Liver (tissue), 8 donors: ENCODE measurements at regions not wholly inside any gene's neighbourhood (a gene's known extent, or its start where the extent isn't known, plus 50 kb on each side); places are given as distances from the start of the nearest gene placed in this dataset.

ENCODE experiments used
- DNase-seq: peaks from one replicate; pipeline ENCODE4 v3.0.0-alpha.2; 2017; ENCODE audit warnings: low spot score
- H3K27ac ChIP-seq, 2 donors: one replicate each; pipeline ENCODE4 v1.7.0; 2013; ENCODE audit warnings: inconsistent platforms in 2 of 2, low read length in 2 of 2, control low read depth in 1 of 2, low read depth in 1 of 2, mild to moderate bottlenecking in 1 of 2
- H3K27me3 ChIP-seq, 4 donors: one replicate each; pipeline versions ENCODE4 v1.6.1 to v1.7.0; 2013; ENCODE audit warnings: low read length in 3 of 4, inconsistent platforms in 1 of 4, mild to moderate bottlenecking in 1 of 4, moderate library complexity in 1 of 4; ENCODE audit not compliant: control insufficient read depth in 4 of 4, insufficient read depth in 4 of 4
- H3K36me3 ChIP-seq, 4 donors: one replicate each; pipeline versions ENCODE4 v1.6.1 to v1.7.0; 2013; ENCODE audit warnings: low read length in 3 of 4, mild to moderate bottlenecking in 3 of 4, low read depth in 1 of 4, moderate library complexity in 1 of 4; ENCODE audit not compliant: control insufficient read depth in 4 of 4, insufficient read depth in 3 of 4
- H3K4me1 ChIP-seq, 4 donors: one replicate each; pipeline versions ENCODE4 v1.6.1 to v1.7.0; 2013; ENCODE audit warnings: low read length in 3 of 4, mild to moderate bottlenecking in 3 of 4, moderate library complexity in 1 of 4; ENCODE audit not compliant: control insufficient read depth in 4 of 4, insufficient read depth in 4 of 4
- H3K4me3 ChIP-seq, 3 donors: one replicate each; pipeline versions ENCODE4 v1.6.1 to v1.7.0; 2013; ENCODE audit warnings: low read length in 3 of 3, control low read depth in 1 of 3, low read depth in 1 of 3, mild to moderate bottlenecking in 1 of 3
- H3K9ac ChIP-seq, 2 donors: one replicate each; pipeline ENCODE4 v1.7.0; 2013; ENCODE audit warnings: low read length in 2 of 2, mild to moderate bottlenecking in 2 of 2, moderate library complexity in 2 of 2, control low read depth in 1 of 2, low read depth in 1 of 2
- H3K9me3 ChIP-seq, 4 donors: one replicate each; pipeline versions ENCODE4 v1.6.1 to v1.7.0; 2013; ENCODE audit warnings: low read length in 3 of 4; ENCODE audit not compliant: control insufficient read depth in 4 of 4
- CTCF ChIP-seq: fragments of 150-350 bp; IDR thresholded peaks from 2 replicates; pipeline ENCODE4 v1.5.1; 2017; ENCODE audit warnings: improper control_type of control experiment, low read depth, low read length; ENCODE audit not compliant: missing input control
- EGR1 ChIP-seq, 2 donors: IDR thresholded peaks; 2 replicates each; pipeline ENCODE4 v1.6.1; 2016 to 2018; ENCODE audit warnings: antibody characterized with exemption in 2 of 2, low read depth in 2 of 2
- FOXA1 ChIP-seq: IDR thresholded peaks from 2 replicates; pipeline ENCODE4 v1.6.1; 2016; ENCODE audit warnings: antibody characterized with exemption
- FOXA2 ChIP-seq: IDR thresholded peaks from 2 replicates; pipeline ENCODE4 v1.6.1; 2016; ENCODE audit warnings: antibody characterized with exemption
- GABPA ChIP-seq, 2 donors: IDR thresholded peaks in 1 of 2; conservative IDR thresholded peaks in 1 of 2; 2 replicates each; pipeline ENCODE4 v1.6.1; 2016; ENCODE audit warnings: antibody characterized with exemption in 2 of 2, mild to moderate bottlenecking in 1 of 2, moderate library complexity in 1 of 2
- HNF4A ChIP-seq, 2 donors: conservative IDR thresholded peaks; 2 replicates each; pipeline ENCODE4 v1.6.1; 2016; ENCODE audit warnings: antibody characterized with exemption in 2 of 2, mild to moderate bottlenecking in 2 of 2
- JUND ChIP-seq, 2 donors: IDR thresholded peaks; 2 replicates each; pipeline ENCODE4 v1.6.1; 2016; ENCODE audit warnings: antibody characterized with exemption in 2 of 2
- MAX ChIP-seq: IDR thresholded peaks from 2 replicates; pipeline ENCODE4 v1.6.1; 2016; ENCODE audit warnings: antibody characterized with exemption
- NR2F2 ChIP-seq: IDR thresholded peaks from 2 replicates; pipeline ENCODE4 v1.6.1; 2016; ENCODE audit warnings: antibody characterized with exemption
- RAD21 ChIP-seq, 2 donors: IDR thresholded peaks; 2 replicates each; pipeline ENCODE4 v1.6.1; 2016; ENCODE audit warnings: antibody characterized with exemption in 2 of 2, mild to moderate bottlenecking in 2 of 2
- REST ChIP-seq: IDR thresholded peaks from 2 replicates; pipeline ENCODE4 v1.6.1; 2016; ENCODE audit warnings: antibody characterized with exemption, mild to moderate bottlenecking
- SP1 ChIP-seq: IDR thresholded peaks from 2 replicates; pipeline ENCODE4 v1.6.1; 2018; ENCODE audit warnings: antibody characterized with exemption, mild to moderate bottlenecking
- TAF1 ChIP-seq: conservative IDR thresholded peaks from 2 replicates; pipeline ENCODE4 v1.6.1; 2016; ENCODE audit warnings: antibody characterized with exemption, mild to moderate bottlenecking
- WGBS: extraction: QIAGEN DNeasy Blood & Tissue Kit; methylation state at CpG from one replicate; pipeline ENCODE4 v1.1.7; 2013; 5-methylcytosine and 5-hydroxymethylcytosine counted together
- donor health status: healthy.
- donor health status: healthy.
- donor health status: healthy.
- donor health status: healthy.
- donor health status: healthy.

GRCh38 chr7:138196971-138197896, 121.0 kb downstream of the AKR1D1 start (continued):
- TF ChIP-seq CTCF (no peak), JUND (IDR thresholded peaks at IDR 0.05) (no peak), FOXA1 (no peak), MAX (no peak), NR2F2 (no peak), GABPA (IDR thresholded peaks at IDR 0.05 in 1 of 2, conservative IDR thresholded peaks at IDR 0.05 in 1 of 2) (no peak), SP1 (no peak)

GRCh38 chr7:138204285-138204981, 128.2 kb downstream of the AKR1D1 start:
- H3K4me1 ChIP-seq: peaks cover 5 to 11% (median 7%) of the 10 kb centered on the region in 4 donors
- H3K9me3 ChIP-seq: no peaks in the 10 kb centered on the region
- H3K4me3 ChIP-seq: no peak overlapping the region
- no peak for TF ChIP-seq CTCF
- no peak for TF ChIP-seq TAF1
- no peak for TF ChIP-seq FOXA1
- TF ChIP-seq EGR1 (IDR thresholded peaks at IDR 0.05; ENCODE audit: low read depth in 2 of 2): no peak
- TF ChIP-seq MAX: no peak
- no peak for TF ChIP-seq SP1
- TF ChIP-seq FOXA2: no peak
- no peak for TF ChIP-seq NR2F2
- H3K36me3 ChIP-seq: no peaks in the 10 kb centered on the region
- no peak overlapping the region for H3K27ac ChIP-seq
- no peaks in the 10 kb centered on the region for H3K27me3 ChIP-seq
- 71% methylated on average over 5 of the region's 5 CpGs for WGBS
- no peak for DNase-seq
- no peak overlapping the region for H3K9ac ChIP-seq

- DNase-seq: no peak
- Histone ChIP-seq H3K4me3 (no peak overlapping the region), H3K9me3 (no peaks in the 10 kb centered on the region), H3K4me1 (peaks cover 5 to 12% (median 7%) of the 10 kb centered on the region in 4 donors), H3K27ac (no peak overlapping the region), H3K9ac (no peak overlapping the region), H3K36me3 (no peaks in the 10 kb centered on the region), H3K27me3 (no peaks in the 10 kb centered on the region)
- WGBS: 61% methylated on average over 2 of the region's 2 CpGs
- TF ChIP-seq FOXA1: no peak
- TF ChIP-seq REST: no peak
- no peak for TF ChIP-seq MAX
- no peak for TF ChIP-seq FOXA2
- no peak for TF ChIP-seq SP1
- TF ChIP-seq RAD21 (IDR thresholded peaks at IDR 0.05): no peak
- TF ChIP-seq HNF4A (conservative IDR thresholded peaks at IDR 0.05): no peak
- no peak for TF ChIP-seq TAF1
- TF ChIP-seq CTCF: no peak
- no peak for TF ChIP-seq EGR1 (IDR thresholded peaks at IDR 0.05; ENCODE audit: low read depth in 2 of 2)
Observed at GRCh38 chr7:138204982-138205298, 128.7 kb downstream of the AKR1D1 start.
